Neural cell (in vitro differentiated cells): ENCODE measurements at regions not wholly inside any gene's neighbourhood (a gene's known extent, or its start where the extent isn't known, plus 50 kb on each side); places are given as distances from the start of the nearest gene placed in this dataset.

Experiments used
- H2AFZ ChIP-seq: fragments of 200-600, 300-800 bp; sonication (generic), shearing (Covaris generic); 2 replicates; pipeline ENCODE4 v1.6.0; 2014; ENCODE audit warnings: low read depth, mild to moderate bottlenecking, antibody characterized with exemption, low read length, moderate library complexity
- H3F3A ChIP-seq: fragments of 200-600 bp; shearing (Covaris generic); 2 replicates; pipeline ENCODE4 v1.6.1; 2016; ENCODE audit warnings: mild to moderate bottlenecking, moderate library complexity, mixed read lengths, antibody characterized with exemption, low read length; ENCODE audit not compliant: insufficient read depth, poor library complexity, severe bottlenecking
- H3K27ac ChIP-seq: fragments of 200-600, 300-800 bp; sonication (generic), shearing (Covaris generic); 2 replicates; pipeline ENCODE4 v1.5.1; 2014; ENCODE audit warnings: mild to moderate bottlenecking, low read length, moderate library complexity
- H3K27me3 ChIP-seq: fragments of 300-800, 200-600 bp; sonication (generic), shearing (Covaris generic); 2 replicates; pipeline ENCODE4 v1.6.0; 2014; ENCODE audit warnings: mild to moderate bottlenecking, low read depth, low read length, moderate library complexity; ENCODE audit not compliant: insufficient read depth
- H3K36me3 ChIP-seq: fragments of 300-800, 200-600 bp; sonication (generic), shearing (Covaris generic); 2 replicates; pipeline ENCODE4 v1.5.1; 2014; ENCODE audit warnings: mild to moderate bottlenecking, antibody characterized with exemption, low read length, moderate library complexity; ENCODE audit not compliant: insufficient read depth
- H3K4me2 ChIP-seq: fragments of 300-800, 200-600 bp; sonication (generic), shearing (Covaris generic); 2 replicates; pipeline ENCODE4 v1.6.0; 2014; ENCODE audit warnings: mild to moderate bottlenecking, low read length
- H3K4me3 ChIP-seq: fragments of 300-800, 200-600 bp; sonication (generic), shearing (Covaris generic); 2 replicates; pipeline ENCODE4 v1.5.1; 2014; ENCODE audit warnings: mild to moderate bottlenecking, low read length, moderate library complexity
- H3K79me2 ChIP-seq: fragments of 200-600 bp; shearing (Covaris generic); replicated peaks from 2 replicates; pipeline ENCODE4 v1.6.0; 2014; ENCODE audit warnings: mild to moderate bottlenecking, low read length, moderate library complexity; ENCODE audit not compliant: insufficient read depth
- H3K9ac ChIP-seq: fragments of 300-800, 200-600 bp; sonication (generic), shearing (Covaris generic); 2 replicates; pipeline ENCODE4 v1.6.1; 2016; ENCODE audit warnings: mild to moderate bottlenecking, low read length, mixed read lengths
- H3K9me2 ChIP-seq: fragments of 200-600 bp; shearing (Covaris generic); 2 replicates; pipeline ENCODE4 v1.6.1; 2016; ENCODE audit warnings: mild to moderate bottlenecking, low read length, mixed read lengths; ENCODE audit not compliant: insufficient read depth
- H3K9me3 ChIP-seq: fragments of 200-600, 300-800 bp; sonication (generic), shearing (Covaris generic); 2 replicates; pipeline ENCODE4 v1.6.1; 2016; ENCODE audit warnings: mild to moderate bottlenecking, mixed run types, low read length, moderate library complexity, mixed read lengths
- H4K20me1 ChIP-seq: fragments of 200-600 bp; shearing (Covaris generic); 2 replicates; pipeline ENCODE4 v1.6.1; 2016; ENCODE audit warnings: mild to moderate bottlenecking, mixed run types; ENCODE audit not compliant: insufficient read depth
- CTCF ChIP-seq: fragments of 450-650 bp; IDR thresholded peaks from 2 replicates; pipeline ENCODE4 v1.5.1; 2014; ENCODE audit warnings: antibody characterized with exemption, mild to moderate bottlenecking, moderate library complexity; ENCODE audit not compliant: poor library complexity, severe bottlenecking
- EP300 ChIP-seq: fragments of 450-650 bp; conservative IDR thresholded peaks from 2 replicates; pipeline ENCODE4 v1.6.1; 2014; ENCODE audit warnings: antibody characterized with exemption, mild to moderate bottlenecking, moderate library complexity; ENCODE audit not compliant: poor library complexity, severe bottlenecking
- EZH2 ChIP-seq: fragments of 200-600, 300-800 bp; shearing (Covaris generic), sonication (generic); IDR thresholded peaks from 2 replicates; pipeline ENCODE4 v1.6.1; 2014; ENCODE audit warnings: antibody characterized with exemption, low read length, borderline replicate concordance, mild to moderate bottlenecking; ENCODE audit not compliant: insufficient read depth, poor library complexity, severe bottlenecking
- MXI1 ChIP-seq: fragments of 450-650 bp; conservative IDR thresholded peaks from 2 replicates; pipeline ENCODE4 v1.6.1; 2014; ENCODE audit warnings: antibody characterized with exemption, mild to moderate bottlenecking; ENCODE audit not compliant: poor library complexity, severe bottlenecking
- POLR2AphosphoS5 ChIP-seq: IDR thresholded peaks from 2 replicates; pipeline ENCODE4 v1.6.1; 2012
- RAD21 ChIP-seq: fragments of 450-650 bp; conservative IDR thresholded peaks from 2 replicates; pipeline ENCODE4 v1.6.1; 2014; ENCODE audit warnings: antibody characterized with exemption, mild to moderate bottlenecking, moderate library complexity
- REST ChIP-seq: IDR thresholded peaks from 2 replicates; pipeline ENCODE4 v1.6.1; 2012; ENCODE audit warnings: borderline replicate concordance
- SMC3 ChIP-seq: fragments of 450-650 bp; conservative IDR thresholded peaks from 2 replicates; pipeline ENCODE4 v1.6.1; 2014; ENCODE audit warnings: antibody characterized with exemption, mild to moderate bottlenecking, moderate library complexity; ENCODE audit not compliant: poor library complexity
- TAF1 ChIP-seq: IDR thresholded peaks from 2 replicates; pipeline ENCODE4 v1.6.1; 2012; ENCODE audit warnings: low read depth

GRCh38 chr2:188659656-188660406, 314.3 kb upstream of the COL3A1 start:
- TF ChIP-seq MXI1: no peak
- no peak for TF ChIP-seq CTCF
- no peak for TF ChIP-seq TAF1
- TF ChIP-seq RAD21: no peak
- no peak for TF ChIP-seq POLR2AphosphoS5
- no peak for TF ChIP-seq REST
- TF ChIP-seq EZH2: no peak
- no peak for TF ChIP-seq EP300
- TF ChIP-seq SMC3: no peak
- Histone ChIP-seq H3K27ac (no peak overlapping the region), H4K20me1 (no peaks in the 10 kb centered on the region), H3K79me2 (no peaks in the 10 kb centered on the region), H2AFZ (no peak overlapping the region), H3K9me2 (no peaks in the 10 kb centered on the region), H3K9ac (no peak overlapping the region), H3K27me3 (no peaks in the 10 kb centered on the region), H3K9me3 (no peaks in the 10 kb centered on the region), H3F3A (no peaks in the 10 kb centered on the region), H3K36me3 (no peaks in the 10 kb centered on the region), H3K4me2 (no peak overlapping the region), H3K4me3 (no peak overlapping the region)

GRCh38 chr2:188663301-188663700, 310.9 kb upstream of the COL3A1 start:
- Histone ChIP-seq H3K4me2 (no peak overlapping the region), H3F3A (no peaks in the 10 kb centered on the region), H3K9ac (no peak overlapping the region), H3K9me3 (no peaks in the 10 kb centered on the region), H3K9me2 (no peaks in the 10 kb centered on the region), H3K4me3 (no peak overlapping the region), H2AFZ (no peak overlapping the region), H3K79me2 (no peaks in the 10 kb centered on the region), H3K36me3 (no peaks in the 10 kb centered on the region), H3K27ac (no peak overlapping the region), H3K27me3 (no peaks in the 10 kb centered on the region), H4K20me1 (no peaks in the 10 kb centered on the region)
- TF ChIP-seq RAD21: no peak
- no peak for TF ChIP-seq POLR2AphosphoS5
- no peak for TF ChIP-seq TAF1
- TF ChIP-seq EP300: no peak
- no peak for TF ChIP-seq MXI1
- TF ChIP-seq REST: no peak
- no peak for TF ChIP-seq SMC3
- no peak for TF ChIP-seq EZH2
- no peak for TF ChIP-seq CTCF
